ENCODE measurements at regions not wholly inside any gene's neighbourhood (a gene's known extent, or its start where the extent isn't known, plus 50 kb on each side); places are given as distances from the start of the nearest gene placed in this dataset.

DNA sequence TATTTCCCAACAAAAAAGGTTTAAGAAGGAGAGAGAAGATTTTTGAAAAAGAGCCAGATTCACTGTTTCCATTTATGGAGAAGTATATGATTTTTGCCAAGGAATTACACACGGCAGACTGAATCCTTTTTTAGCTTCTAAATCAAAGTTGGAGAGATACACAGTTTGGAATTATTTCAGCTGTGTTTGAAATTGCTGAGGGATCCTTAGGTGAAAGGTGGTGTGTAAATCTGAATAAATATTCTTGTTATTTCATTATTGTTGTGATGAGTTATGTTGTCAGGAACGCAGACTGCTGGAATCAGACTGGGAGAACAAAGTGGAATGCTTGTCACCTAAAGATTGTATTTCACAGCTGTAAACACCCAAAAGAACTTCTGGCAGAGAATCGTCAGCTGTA lies 168.5 kb upstream of the AKIRIN2 start:
- Histone ChIP-seq H3K4me3 (ENCODE audit: low read depth in 1 of 2, low read length in 2 of 2) (no peak overlapping the region), H3K4me2 (ENCODE audit: insufficient read depth, low read length) (no peak overlapping the region), H4K20me1 (ENCODE audit: insufficient read depth, low read length) (no peaks in the 10 kb centered on the region), H3K9ac (ENCODE audit: low read depth, low read length) (no peak overlapping the region), H3K4me1 (ENCODE audit: insufficient read depth, low read length) (no peaks in the 10 kb centered on the region), H3K79me2 (ENCODE audit: insufficient read depth, low read length) (no peaks in the 10 kb centered on the region), H3K27ac (ENCODE audit: low read length) (no peak overlapping the region), H3K36me3 (ENCODE audit: insufficient read depth, low read length) (no peaks in the 10 kb centered on the region), H3K9me3 (ENCODE audit: insufficient read depth, low read length, severe bottlenecking) (no peaks in the 10 kb centered on the region), H2AFZ (ENCODE audit: low read depth, low read length) (no peak overlapping the region), H3K27me3 (ENCODE audit: insufficient read depth, low read length, poor library complexity) (peaks cover 1% of the 10 kb centered on the region)
- no peak for ATAC-seq (ENCODE audit: insufficient read depth, low read depth)
- no peak for DNase-seq
- TF ChIP-seq, protein P1, sequence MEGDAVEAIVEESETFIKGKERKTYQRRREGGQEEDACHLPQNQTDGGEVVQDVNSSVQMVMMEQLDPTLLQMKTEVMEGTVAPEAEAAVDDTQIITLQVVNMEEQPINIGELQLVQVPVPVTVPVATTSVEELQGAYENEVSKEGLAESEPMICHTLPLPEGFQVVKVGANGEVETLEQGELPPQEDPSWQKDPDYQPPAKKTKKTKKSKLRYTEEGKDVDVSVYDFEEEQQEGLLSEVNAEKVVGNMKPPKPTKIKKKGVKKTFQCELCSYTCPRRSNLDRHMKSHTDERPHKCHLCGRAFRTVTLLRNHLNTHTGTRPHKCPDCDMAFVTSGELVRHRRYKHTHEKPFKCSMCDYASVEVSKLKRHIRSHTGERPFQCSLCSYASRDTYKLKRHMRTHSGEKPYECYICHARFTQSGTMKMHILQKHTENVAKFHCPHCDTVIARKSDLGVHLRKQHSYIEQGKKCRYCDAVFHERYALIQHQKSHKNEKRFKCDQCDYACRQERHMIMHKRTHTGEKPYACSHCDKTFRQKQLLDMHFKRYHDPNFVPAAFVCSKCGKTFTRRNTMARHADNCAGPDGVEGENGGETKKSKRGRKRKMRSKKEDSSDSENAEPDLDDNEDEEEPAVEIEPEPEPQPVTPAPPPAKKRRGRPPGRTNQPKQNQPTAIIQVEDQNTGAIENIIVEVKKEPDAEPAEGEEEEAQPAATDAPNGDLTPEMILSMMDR (IDR thresholded peaks at IDR 0.05; ENCODE audit: borderline replicate concordance, extremely low read depth, low read length, poor library complexity, severe bottlenecking) = no peak
- TF ChIP-seq EZH2 (IDR thresholded peaks at IDR 0.05; ENCODE audit: borderline replicate concordance, low read depth, low read length, severe bottlenecking) = no peak

GRCh38 chr6:87869064-87869905 lies 167.3 kb upstream of the AKIRIN2 start:
- TF ChIP-seq, protein P1 (IDR thresholded peaks at IDR 0.05; ENCODE audit: borderline replicate concordance, extremely low read depth, low read length, poor library complexity, severe bottlenecking) = no peak
- TF ChIP-seq EZH2 (IDR thresholded peaks at IDR 0.05; ENCODE audit: borderline replicate concordance, low read depth, low read length, severe bottlenecking) = no peak
- H3K27ac ChIP-seq (ENCODE audit: low read length) = no peak overlapping the region
- H3K9me3 ChIP-seq (ENCODE audit: insufficient read depth, low read length, severe bottlenecking) = no peaks in the 10 kb centered on the region
- H4K20me1 ChIP-seq (ENCODE audit: insufficient read depth, low read length) = no peaks in the 10 kb centered on the region
- DNase-seq (peak; percentile 5), ATAC-seq (ENCODE audit: insufficient read depth, low read depth) (no peak)
- H3K36me3 ChIP-seq (ENCODE audit: insufficient read depth, low read length) = no peaks in the 10 kb centered on the region
- H3K4me3 ChIP-seq (ENCODE audit: low read depth in 1 of 2, low read length in 2 of 2) = no peak overlapping the region
- no peak overlapping the region for H2AFZ ChIP-seq (ENCODE audit: low read depth, low read length)
- no peak overlapping the region for H3K4me2 ChIP-seq (ENCODE audit: insufficient read depth, low read length)
- no peaks in the 10 kb centered on the region for H3K27me3 ChIP-seq (ENCODE audit: insufficient read depth, low read length, poor library complexity)
- H3K79me2 ChIP-seq (ENCODE audit: insufficient read depth, low read length) = no peaks in the 10 kb centered on the region
- no peak overlapping the region for H3K9ac ChIP-seq (ENCODE audit: low read depth, low read length)
- no peaks in the 10 kb centered on the region for H3K4me1 ChIP-seq (ENCODE audit: insufficient read depth, low read length)

DNA sequence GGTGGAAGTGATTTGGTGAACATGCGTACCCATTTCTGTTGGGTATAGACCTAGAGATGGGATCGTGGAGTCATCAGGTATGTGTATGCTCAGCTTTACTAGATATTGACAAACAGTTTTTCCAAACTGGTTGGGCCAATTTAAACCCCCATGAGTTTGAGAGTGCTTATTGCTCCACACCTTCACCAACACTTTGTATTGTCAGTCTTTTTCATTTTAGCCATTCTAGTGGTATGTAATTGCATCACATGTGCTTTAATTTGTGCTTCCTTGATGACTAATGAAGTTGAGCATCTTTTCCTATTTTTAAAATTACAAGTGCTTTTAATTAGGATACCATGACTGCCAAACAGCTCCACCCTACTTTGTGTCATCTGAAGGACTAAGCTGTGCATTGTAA lies 158.9 kb upstream of the AKIRIN2 start:
- DNase-seq (no peak), ATAC-seq (ENCODE audit: insufficient read depth, low read depth) (no peak)
- Histone ChIP-seq H3K4me2 (ENCODE audit: insufficient read depth, low read length) (no peak overlapping the region), H3K27me3 (ENCODE audit: insufficient read depth, low read length, poor library complexity) (no peaks in the 10 kb centered on the region), H3K27ac (ENCODE audit: low read length) (no peak overlapping the region), H3K4me3 (ENCODE audit: low read depth in 1 of 2, low read length in 2 of 2) (no peak overlapping the region), H2AFZ (ENCODE audit: low read depth, low read length) (no peak overlapping the region), H3K4me1 (ENCODE audit: insufficient read depth, low read length) (no peaks in the 10 kb centered on the region), H4K20me1 (ENCODE audit: insufficient read depth, low read length) (no peaks in the 10 kb centered on the region), H3K9ac (ENCODE audit: low read depth, low read length) (no peak overlapping the region), H3K79me2 (ENCODE audit: insufficient read depth, low read length) (no peaks in the 10 kb centered on the region), H3K36me3 (ENCODE audit: insufficient read depth, low read length) (no peaks in the 10 kb centered on the region), H3K9me3 (ENCODE audit: insufficient read depth, low read length, severe bottlenecking) (no peaks in the 10 kb centered on the region)
- no peak for TF ChIP-seq EZH2 (IDR thresholded peaks at IDR 0.05; ENCODE audit: borderline replicate concordance, low read depth, low read length, severe bottlenecking)
- TF ChIP-seq, protein P1 (IDR thresholded peaks at IDR 0.05; ENCODE audit: borderline replicate concordance, extremely low read depth, low read length, poor library complexity, severe bottlenecking) = no peak

Data from DND-41 (cell line).